Prostate gland (tissue), 2 donors: ENCODE measurements at regions not wholly inside any gene's neighbourhood (a gene's known extent, or its start where the extent isn't known, plus 50 kb on each side); places are given as distances from the start of the nearest gene placed in this dataset.

ENCODE experiments used
- DNase-seq: peaks from one replicate; pipeline ENCODE4 v3.0.0-alpha.2; 2019; ENCODE audit warnings: low spot score
- H3K27ac ChIP-seq, 2 donors: fragments of 200-600 bp; sonication (generic); 2 replicates each; pipeline ENCODE4 v1.5.1; 2017 to 2019
- H3K27me3 ChIP-seq: fragments of 200-600 bp; sonication (generic); replicated peaks from 2 replicates; pipeline ENCODE4 v1.5.1; 2019; ENCODE audit not compliant: insufficient read depth
- H3K36me3 ChIP-seq, 2 donors: fragments of 200-600 bp; sonication (generic); 1 replicate in 1 of 2; 2 replicates in 1 of 2; pipeline versions ENCODE4 v1.5.1 to v1.8.1; 2017 to 2019
- H3K4me1 ChIP-seq: fragments of 200-600 bp; sonication (generic); replicated peaks from 2 replicates; pipeline ENCODE4 v1.5.1; 2019
- H3K4me3 ChIP-seq, 2 donors: fragments of 200-600 bp; sonication (generic); 2 replicates each; pipeline ENCODE4 v1.5.1; 2017 to 2019
- H3K9me3 ChIP-seq: fragments of 200-600 bp; sonication (generic); 2 replicates; pipeline ENCODE4 v1.5.1; 2017
- POLR2A ChIP-seq: fragments of 450-650 bp; IDR thresholded peaks from one replicate; pipeline ENCODE4 v1.6.1; 2016; ENCODE audit warnings: antibody characterized with exemption, mild to moderate bottlenecking
- POLR2AphosphoS5 ChIP-seq: sonication (generic); formaldehyde crosslinking; IDR thresholded peaks from one replicate; pipeline ENCODE4 v1.6.1; 2017; ENCODE audit warnings: antibody characterized with exemption
- WGBS: methylation state at CpG from one replicate; pipeline ENCODE4 v1.1.5; 2018; 5-methylcytosine and 5-hydroxymethylcytosine counted together
- intact Hi-C: fragments of 100-400 bp; cut with DNase I; formaldehyde crosslinking; loops from one replicate; pipeline ENCODE4 v1.14.2; 2022
- TF ChIP-seq, protein P1 (sequence below), 4 experiments: fragments of 200-600 bp in 2 of 4; fragments of 450-650 bp in 2 of 4; sonication (generic) in 2 of 4; IDR thresholded peaks; 1 replicate in 3 of 4; 2 replicates in 1 of 4; pipeline ENCODE4 v1.5.1; 2016 to 2019; ENCODE audit warnings: antibody characterized with exemption in 4 of 4, mild to moderate bottlenecking in 2 of 4, moderate library complexity in 2 of 4

DNA sequence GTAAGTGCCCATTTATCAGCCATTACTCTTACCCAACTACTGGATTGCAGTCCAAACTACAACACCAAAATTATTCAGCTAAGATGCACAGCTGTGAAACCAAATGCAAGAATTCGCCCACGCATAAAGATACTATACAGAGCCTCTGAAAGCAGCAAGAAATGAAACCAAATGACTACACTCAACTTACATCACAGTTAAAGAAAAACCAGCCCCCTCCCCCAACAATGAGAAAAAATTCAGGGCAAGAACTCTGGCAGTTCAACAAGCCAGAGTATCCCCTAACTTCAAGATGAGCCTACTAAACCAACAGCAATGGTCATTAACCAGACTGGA is 209.1 kb upstream of the VWC2 start:
- Histone ChIP-seq H3K4me1 (no peaks in the 10 kb centered on the region), H3K36me3 (no peaks in the 10 kb centered on the region), H3K4me3 (no peak overlapping the region), H3K27me3 (no peaks in the 10 kb centered on the region), H3K9me3 (no peaks in the 10 kb centered on the region), H3K27ac (no peak overlapping the region)
- TF ChIP-seq, protein P1, sequence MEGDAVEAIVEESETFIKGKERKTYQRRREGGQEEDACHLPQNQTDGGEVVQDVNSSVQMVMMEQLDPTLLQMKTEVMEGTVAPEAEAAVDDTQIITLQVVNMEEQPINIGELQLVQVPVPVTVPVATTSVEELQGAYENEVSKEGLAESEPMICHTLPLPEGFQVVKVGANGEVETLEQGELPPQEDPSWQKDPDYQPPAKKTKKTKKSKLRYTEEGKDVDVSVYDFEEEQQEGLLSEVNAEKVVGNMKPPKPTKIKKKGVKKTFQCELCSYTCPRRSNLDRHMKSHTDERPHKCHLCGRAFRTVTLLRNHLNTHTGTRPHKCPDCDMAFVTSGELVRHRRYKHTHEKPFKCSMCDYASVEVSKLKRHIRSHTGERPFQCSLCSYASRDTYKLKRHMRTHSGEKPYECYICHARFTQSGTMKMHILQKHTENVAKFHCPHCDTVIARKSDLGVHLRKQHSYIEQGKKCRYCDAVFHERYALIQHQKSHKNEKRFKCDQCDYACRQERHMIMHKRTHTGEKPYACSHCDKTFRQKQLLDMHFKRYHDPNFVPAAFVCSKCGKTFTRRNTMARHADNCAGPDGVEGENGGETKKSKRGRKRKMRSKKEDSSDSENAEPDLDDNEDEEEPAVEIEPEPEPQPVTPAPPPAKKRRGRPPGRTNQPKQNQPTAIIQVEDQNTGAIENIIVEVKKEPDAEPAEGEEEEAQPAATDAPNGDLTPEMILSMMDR (IDR thresholded peaks at IDR 0.05), result no peak
- TF ChIP-seq POLR2A (no peak), POLR2AphosphoS5 (no peak)
- no peak for DNase-seq
- intact Hi-C loops, result no loop called here
- WGBS, result 87% methylated on average over 2 of the region's 2 CpGs

DNA sequence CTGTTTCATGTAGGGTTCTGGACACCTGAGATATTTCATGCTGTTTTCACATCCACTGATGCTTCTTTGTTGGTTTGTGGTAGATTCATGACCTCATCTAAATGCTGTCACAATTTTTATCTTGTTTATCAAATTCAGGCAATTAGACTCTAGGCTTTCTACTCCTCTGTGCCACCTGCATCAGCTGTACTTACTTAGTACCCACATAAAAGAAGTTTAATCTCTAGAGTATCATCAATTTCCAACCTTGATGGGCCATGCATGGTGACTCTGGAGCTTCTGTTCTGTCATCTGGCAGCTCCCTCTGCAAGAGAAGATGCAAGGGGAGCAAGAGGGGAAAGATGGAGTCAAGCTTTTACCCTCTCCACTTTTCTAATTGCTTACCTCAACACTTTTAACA is 195.9 kb upstream of the VWC2 start:
- H3K9me3 ChIP-seq, result no peaks in the 10 kb centered on the region
- no peaks in the 10 kb centered on the region for H3K4me1 ChIP-seq
- no peaks in the 10 kb centered on the region for H3K27me3 ChIP-seq

DNA sequence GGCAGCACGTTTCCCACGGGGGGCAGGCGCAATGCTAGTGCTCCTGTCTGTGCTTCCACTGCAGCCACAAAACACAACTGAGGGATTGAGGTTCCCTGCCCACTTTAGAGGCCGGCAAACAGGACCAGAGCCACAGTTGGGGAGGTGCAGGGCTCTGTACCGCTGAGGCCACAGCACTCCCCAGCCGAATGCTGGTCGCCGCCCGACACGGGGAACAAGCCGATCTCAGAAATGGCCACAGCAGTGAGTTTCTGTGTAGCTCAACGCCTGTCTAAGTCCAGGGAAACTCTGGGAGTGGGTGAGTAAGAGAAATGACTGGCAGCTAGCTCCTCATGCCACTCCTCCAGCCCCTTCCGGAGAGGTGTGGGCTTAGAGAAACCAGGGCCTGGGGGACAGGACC is 194.0 kb upstream of the VWC2 start:
- Histone ChIP-seq H3K36me3 (no peaks in the 10 kb centered on the region), H3K27ac (no peak overlapping the region), H3K4me1 (no peaks in the 10 kb centered on the region), H3K27me3 (no peaks in the 10 kb centered on the region), H3K9me3 (no peaks in the 10 kb centered on the region), H3K4me3 (no peak overlapping the region)
- WGBS, result 83% methylated on average over 13 of the region's 13 CpGs
- no peak for DNase-seq
- TF ChIP-seq POLR2A (no peak), POLR2AphosphoS5 (no peak)
- TF ChIP-seq, protein P1 (IDR thresholded peaks at IDR 0.05), result no peak
- intact Hi-C loops, result no loop called here

More for the DNA sequence above, 195.9 kb upstream of the VWC2 start:
- H3K4me3 ChIP-seq, result no peak overlapping the region
- no peak for DNase-seq
- TF ChIP-seq, protein P1 (IDR thresholded peaks at IDR 0.05), result no peak
- TF ChIP-seq POLR2A (no peak), POLR2AphosphoS5 (no peak)
- no peaks in the 10 kb centered on the region for H3K36me3 ChIP-seq
- intact Hi-C loops, result no loop called here
- no peak overlapping the region for H3K27ac ChIP-seq

DNA sequence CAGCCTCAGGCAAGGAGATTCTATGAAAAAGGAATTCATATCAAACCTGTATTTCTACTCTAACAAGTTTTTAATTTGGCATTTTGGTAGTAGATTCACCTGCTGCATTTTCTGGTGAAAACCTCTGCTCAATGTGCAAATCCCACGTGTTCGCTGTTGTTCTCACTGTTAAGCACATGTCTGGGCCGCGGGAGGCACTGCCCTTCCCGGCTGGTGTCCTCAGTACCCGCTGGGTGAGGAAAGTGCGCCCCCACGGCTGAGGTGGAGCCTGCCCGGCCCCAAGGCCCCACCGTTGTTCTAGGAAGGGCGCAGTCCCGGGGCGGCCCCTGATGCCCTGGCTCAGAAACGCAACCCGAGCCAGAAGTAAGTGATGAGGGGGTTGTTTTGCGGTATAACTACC is 193.4 kb upstream of the VWC2 start:
- intact Hi-C loops, result no loop called here
- H3K4me3 ChIP-seq, result no peak overlapping the region
- TF ChIP-seq POLR2A (no peak), POLR2AphosphoS5 (no peak)
- TF ChIP-seq, protein P1 (IDR thresholded peaks at IDR 0.05), result no peak
- DNase-seq, result no peak
- 48% methylated on average over 16 of the region's 16 CpGs for WGBS
- no peaks in the 10 kb centered on the region for H3K9me3 ChIP-seq
- H3K36me3 ChIP-seq, result no peaks in the 10 kb centered on the region
- H3K27me3 ChIP-seq, result no peaks in the 10 kb centered on the region
- no peak overlapping the region for H3K27ac ChIP-seq
- no peaks in the 10 kb centered on the region for H3K4me1 ChIP-seq

DNA sequence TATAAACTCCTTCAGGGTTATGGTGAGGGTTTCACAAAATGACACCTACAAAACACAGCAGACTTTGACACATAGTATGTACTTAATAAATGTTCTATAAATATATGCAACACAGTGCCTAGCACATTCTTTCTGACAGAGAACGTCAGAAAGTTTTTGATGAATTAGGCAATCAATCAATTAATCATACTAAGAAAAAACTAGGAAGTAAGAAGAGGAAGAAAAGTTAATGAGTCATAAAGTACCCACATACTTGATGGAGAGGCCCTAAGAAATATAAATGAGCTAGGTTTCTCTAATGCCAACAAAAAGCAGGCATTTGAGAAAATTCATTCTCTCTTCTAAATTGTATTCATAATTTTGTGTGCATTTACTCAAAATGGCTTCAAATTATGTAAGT is 192.7 kb upstream of the VWC2 start:
- intact Hi-C loops, result no loop called here
- no peaks in the 10 kb centered on the region for H3K4me1 ChIP-seq
- no peaks in the 10 kb centered on the region for H3K27me3 ChIP-seq
- H3K27ac ChIP-seq, result no peak overlapping the region
- DNase-seq, result no peak
- TF ChIP-seq POLR2A, result no peak
- H3K36me3 ChIP-seq, result no peaks in the 10 kb centered on the region
- 35% methylated on average over 1 of the region's 1 CpG for WGBS
- no peak overlapping the region for H3K4me3 ChIP-seq
- no peaks in the 10 kb centered on the region for H3K9me3 ChIP-seq
